ENCODE measurements at regions not wholly inside any gene's neighbourhood (a gene's known extent, or its start where the extent isn't known, plus 50 kb on each side); places are given as distances from the start of the nearest gene placed in this dataset.

GRCh38 chr6:56843476-56844349, 111.2 kb upstream of the BEND6 start:
- Histone ChIP-seq H3K36me3 (no peaks in the 10 kb centered on the region), H3K27me3 (no peaks in the 10 kb centered on the region), H3K4me3 (ENCODE audit: low read depth, low read length) (peak overlapping the region; percentile 94), H3K4me1 (no peaks in the 10 kb centered on the region; the same call in 1 of the 2 replicates), H3K9me3 (no peaks in the 10 kb centered on the region)
- DNase-seq, result peak; percentile 92
- peak; percentile 68 for TF ChIP-seq CTCF (IDR thresholded peaks at IDR 0.05; ENCODE audit: low read depth, low read length)

- no peak for TF ChIP-seq CTCF (IDR thresholded peaks at IDR 0.05; ENCODE audit: low read depth, low read length)
- no peaks in the 10 kb centered on the region; the same call in 1 of the 2 replicates for H3K4me1 ChIP-seq
- H3K9me3 ChIP-seq, result no peaks in the 10 kb centered on the region
- H3K36me3 ChIP-seq, result no peaks in the 10 kb centered on the region
- peak; percentile 65 for DNase-seq
- H3K27me3 ChIP-seq, result no peaks in the 10 kb centered on the region
- H3K4me3 ChIP-seq (ENCODE audit: low read depth, low read length), result peak overlapping the region; percentile 94
These were observed 112.0 kb upstream of the BEND6 start for GRCh38 chr6:56842686-56843475.

- no peak for TF ChIP-seq CTCF (IDR thresholded peaks at IDR 0.05; ENCODE audit: low read depth, low read length)
- no peaks in the 10 kb centered on the region; the same call in 1 of the 2 replicates for H3K4me1 ChIP-seq
- no peaks in the 10 kb centered on the region for H3K27me3 ChIP-seq
- H3K4me3 ChIP-seq (ENCODE audit: low read depth, low read length), result peak overlapping the region; percentile 94
- no peak for DNase-seq
- no peaks in the 10 kb centered on the region for H3K9me3 ChIP-seq
- no peaks in the 10 kb centered on the region for H3K36me3 ChIP-seq
These were observed 113.2 kb upstream of the BEND6 start for GRCh38 chr6:56841751-56842150.

GRCh38 chr6:56841381-56841749, 113.5 kb upstream of the BEND6 start:
- no peaks in the 10 kb centered on the region for H3K36me3 ChIP-seq
- H3K9me3 ChIP-seq, result no peaks in the 10 kb centered on the region
- no peaks in the 10 kb centered on the region for H3K27me3 ChIP-seq
- no peaks in the 10 kb centered on the region; the same call in 1 of the 2 replicates for H3K4me1 ChIP-seq
- no peak for DNase-seq
- TF ChIP-seq CTCF (IDR thresholded peaks at IDR 0.05; ENCODE audit: low read depth, low read length), result no peak
- peak overlapping the region; percentile 94 for H3K4me3 ChIP-seq (ENCODE audit: low read depth, low read length)

- no peaks in the 10 kb centered on the region for H3K36me3 ChIP-seq
- no peak for TF ChIP-seq CTCF (IDR thresholded peaks at IDR 0.05; ENCODE audit: low read depth, low read length)
- H3K9me3 ChIP-seq, result no peaks in the 10 kb centered on the region
- no peaks in the 10 kb centered on the region; the same call in 1 of the 2 replicates for H3K4me1 ChIP-seq
- no peaks in the 10 kb centered on the region for H3K27me3 ChIP-seq
- H3K4me3 ChIP-seq (ENCODE audit: low read depth, low read length), result peak overlapping the region; percentile 94
- DNase-seq, result no peak
These were observed 114.2 kb upstream of the BEND6 start for GRCh38 chr6:56840467-56841380.
